ENCODE measurements at regions not wholly inside any gene's neighbourhood (a gene's known extent, or its start where the extent isn't known, plus 50 kb on each side); places are given as distances from the start of the nearest gene placed in this dataset.

- TF ChIP-seq CTCF (conservative IDR thresholded peaks at IDR 0.05 in 1 of 2, IDR thresholded peaks at IDR 0.05 in 1 of 2; ENCODE audit: extremely low read depth in 1 of 2, insufficient read depth in 1 of 2, low read depth in 1 of 2, low read length in 2 of 2), result no peak
- no peak for TF ChIP-seq EZH2 (IDR thresholded peaks at IDR 0.05; ENCODE audit: borderline replicate concordance, low read length)
These were observed 87.8 kb downstream of the CENPW start for GRCh38 chr6:126427713-126428112.

All from mammary epithelial cell (primary cell).